ENCODE measurements at regions not wholly inside any gene's neighbourhood (a gene's known extent, or its start where the extent isn't known, plus 50 kb on each side); places are given as distances from the start of the nearest gene placed in this dataset.

DNA sequence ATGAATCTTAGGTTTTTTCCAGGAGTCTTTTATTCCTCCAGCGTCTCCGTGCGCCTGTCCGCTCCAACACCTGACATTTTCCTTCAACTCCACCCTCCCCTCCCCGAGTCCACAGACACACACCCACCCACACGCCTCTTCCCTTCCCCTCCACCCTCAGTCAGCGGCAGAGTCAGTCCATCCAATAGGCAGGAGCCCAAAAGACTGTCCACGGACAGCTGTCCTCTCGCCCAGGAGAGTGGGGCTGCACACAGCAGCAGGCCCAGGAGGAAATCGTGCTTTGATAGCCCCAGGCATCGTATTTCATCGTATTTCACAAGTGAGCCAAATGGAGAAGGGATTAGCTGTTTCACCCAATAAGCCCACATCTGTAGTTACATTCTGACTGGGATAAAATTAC lies 285.1 kb downstream of the ZEB1 start:
- Histone ChIP-seq H3K9me3 (ENCODE audit: control insufficient read depth in 2 of 2, insufficient read depth in 1 of 2, low read length in 1 of 2) (no peaks in the 10 kb centered on the region), H3K27ac (ENCODE audit: low read depth in 1 of 2, low read length in 1 of 2) (peak overlapping the region in 1 of 2 donors; percentile 64), H3K4me3 (ENCODE audit: low read length in 2 of 2) (peak overlapping the region in 1 of 2 donors; percentile 44), H3K27me3 (ENCODE audit: control insufficient read depth in 2 of 2, insufficient read depth in 1 of 2, low read length in 1 of 2) (peaks cover 0 to 4% of the 10 kb centered on the region in 2 donors), H3K36me3 (ENCODE audit: control insufficient read depth in 2 of 2, insufficient read depth in 2 of 2, low read length in 1 of 2) (no peaks in the 10 kb centered on the region), H3K4me1 (ENCODE audit: control insufficient read depth in 2 of 2, insufficient read depth in 2 of 2, low read length in 2 of 2) (peaks cover 7 to 24% of the 10 kb centered on the region in 2 donors)
- 93% methylated on average over 12 of the region's 12 CpGs for WGBS
- DNase-seq (ENCODE audit: low read depth in 6 of 9, low spot score in 9 of 9), result no peak

DNA sequence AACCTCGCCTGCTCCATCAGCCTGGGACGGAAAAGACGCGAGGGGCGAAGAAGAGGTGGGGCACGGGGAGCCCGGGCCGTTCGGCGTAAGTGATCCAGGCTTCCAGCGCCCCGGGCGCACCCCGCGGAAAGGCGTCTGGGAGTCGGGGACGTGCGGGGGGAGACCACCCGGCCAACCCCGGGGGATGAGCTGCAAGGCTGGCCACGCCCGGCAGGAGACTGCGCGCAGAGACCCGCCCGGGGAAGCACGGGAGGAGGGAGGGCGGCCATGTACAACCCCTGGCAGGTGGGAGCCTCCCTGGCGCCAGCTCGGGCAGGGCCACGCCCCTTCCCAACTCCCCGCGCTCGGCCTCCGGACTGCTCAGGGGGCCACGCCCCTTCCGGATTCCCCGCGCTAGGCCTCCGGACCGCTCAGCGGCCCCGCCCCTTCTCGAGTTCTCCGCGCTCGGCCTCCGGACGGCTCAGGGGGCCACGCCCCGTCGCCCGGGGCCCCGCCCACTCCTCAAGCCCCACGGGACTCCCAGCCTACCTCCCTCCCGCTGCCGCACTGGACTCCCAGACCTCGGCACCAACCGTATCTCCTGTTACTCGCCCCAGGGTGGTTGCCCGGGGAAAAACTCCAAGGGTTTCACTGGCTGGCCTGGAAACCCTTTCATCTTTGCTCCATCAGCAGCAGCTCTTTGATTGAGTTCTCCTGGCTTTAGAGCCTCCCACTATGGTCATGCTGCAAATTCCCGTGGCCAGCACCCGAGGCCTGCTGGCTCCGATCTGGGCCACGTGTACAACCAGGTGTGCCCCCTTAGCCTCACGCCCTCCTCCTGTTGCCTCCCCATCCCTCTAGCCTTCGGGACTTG lies 284.4 kb downstream of the ZEB1 start:
- peak; percentile 55 to 89 (median 76) for DNase-seq (ENCODE audit: low read depth in 6 of 9, low spot score in 9 of 9)
- H3K4me1 ChIP-seq (ENCODE audit: control insufficient read depth in 2 of 2, insufficient read depth in 2 of 2, low read length in 2 of 2), result peaks cover 7 to 24% of the 10 kb centered on the region in 2 donors
- peaks cover 0 to 4% of the 10 kb centered on the region in 2 donors for H3K27me3 ChIP-seq (ENCODE audit: control insufficient read depth in 2 of 2, insufficient read depth in 1 of 2, low read length in 1 of 2)
- H3K36me3 ChIP-seq (ENCODE audit: control insufficient read depth in 2 of 2, insufficient read depth in 2 of 2, low read length in 1 of 2), result no peaks in the 10 kb centered on the region
- peak overlapping the region; percentile 44 to 59 for H3K4me3 ChIP-seq (ENCODE audit: low read length in 2 of 2)
- 8% methylated on average over 68 of the region's 68 CpGs for WGBS
- no peaks in the 10 kb centered on the region for H3K9me3 ChIP-seq (ENCODE audit: control insufficient read depth in 2 of 2, insufficient read depth in 1 of 2, low read length in 1 of 2)
- peak overlapping the region; percentile 64 to 70 for H3K27ac ChIP-seq (ENCODE audit: low read depth in 1 of 2, low read length in 1 of 2)

DNA sequence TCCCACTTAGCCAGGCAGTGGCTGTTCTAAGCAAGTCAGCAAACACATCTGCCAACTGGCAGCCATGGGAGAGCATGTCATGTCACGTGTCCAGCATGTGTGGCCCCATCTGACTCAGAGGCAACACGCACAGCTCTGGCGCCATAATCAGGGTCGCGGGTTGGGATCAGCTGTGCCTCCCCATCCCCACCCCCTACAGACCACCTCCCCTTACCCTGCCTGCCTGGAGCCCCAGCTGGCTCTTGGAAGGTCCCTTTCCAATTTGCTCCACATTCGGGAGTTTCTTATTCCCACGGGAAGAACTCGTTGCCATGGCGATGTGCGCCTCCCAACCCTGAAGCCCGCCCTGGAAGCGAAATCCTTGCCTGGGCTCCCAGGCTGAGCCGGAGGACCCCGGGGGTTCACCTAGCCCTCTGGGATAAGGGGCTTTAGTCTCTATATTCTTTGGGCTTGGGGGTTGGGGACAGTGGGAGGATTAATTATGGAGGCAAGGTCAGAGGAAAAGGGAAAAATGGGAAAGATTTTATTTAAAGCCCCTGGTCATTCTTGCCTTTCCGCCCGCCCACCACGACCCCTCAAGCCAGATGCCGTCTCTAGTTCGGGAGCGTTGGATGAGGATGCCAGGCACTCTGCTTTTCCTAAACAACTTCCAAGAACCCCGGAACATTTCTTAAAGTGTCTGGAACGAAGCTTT lies 283.7 kb downstream of the ZEB1 start:
- H3K9me3 ChIP-seq (ENCODE audit: control insufficient read depth in 2 of 2, insufficient read depth in 1 of 2, low read length in 1 of 2), result no peaks in the 10 kb centered on the region
- 56% methylated on average over 22 of the region's 22 CpGs for WGBS

DNA sequence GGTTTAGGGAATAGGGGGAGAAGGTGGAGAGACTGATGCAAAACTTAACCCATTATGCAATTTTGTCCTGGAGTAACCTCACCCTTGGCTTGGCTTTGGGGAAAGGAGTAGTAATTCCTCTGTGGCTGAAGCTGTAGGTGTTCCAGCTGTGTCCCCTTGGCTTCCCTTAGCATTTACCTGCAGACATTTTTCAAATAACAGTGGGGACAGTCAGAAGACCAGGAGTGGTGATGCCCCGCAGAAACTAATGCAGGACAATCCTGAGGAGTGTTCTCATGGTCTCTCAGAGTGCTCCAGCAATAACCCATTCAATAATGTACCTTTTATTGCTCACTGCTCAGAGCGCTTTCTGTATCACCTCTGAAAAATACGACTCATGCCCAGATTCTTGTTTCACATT lies 282.1 kb downstream of the ZEB1 start:
- Histone ChIP-seq H3K27me3 (ENCODE audit: control insufficient read depth in 2 of 2, insufficient read depth in 1 of 2, low read length in 1 of 2) (peaks cover 0 to 4% of the 10 kb centered on the region in 2 donors), H3K27ac (ENCODE audit: low read depth in 1 of 2, low read length in 1 of 2) (no peak overlapping the region)
- 96% methylated on average over 3 of the region's 3 CpGs for WGBS

More for the DNA sequence above, 283.7 kb downstream of the ZEB1 start:
- Histone ChIP-seq H3K4me3 (ENCODE audit: low read length in 2 of 2) (peak overlapping the region; percentile 44 to 59), H3K27me3 (ENCODE audit: control insufficient read depth in 2 of 2, insufficient read depth in 1 of 2, low read length in 1 of 2) (peaks cover 0 to 4% of the 10 kb centered on the region in 2 donors), H3K4me1 (ENCODE audit: control insufficient read depth in 2 of 2, insufficient read depth in 2 of 2, low read length in 2 of 2) (peaks cover 7 to 24% of the 10 kb centered on the region in 2 donors), H3K36me3 (ENCODE audit: control insufficient read depth in 2 of 2, insufficient read depth in 2 of 2, low read length in 1 of 2) (no peaks in the 10 kb centered on the region), H3K27ac (ENCODE audit: low read depth in 1 of 2, low read length in 1 of 2) (peak overlapping the region; percentile 70 to 71)
- peak in 2 of 9 donors; percentile 15 to 39 for DNase-seq (ENCODE audit: low read depth in 6 of 9, low spot score in 9 of 9)

GRCh38 chr10:31599626-31600504 lies 280.8 kb downstream of the ZEB1 start:
- no peaks in the 10 kb centered on the region for H3K36me3 ChIP-seq (ENCODE audit: control insufficient read depth in 2 of 2, insufficient read depth in 2 of 2, low read length in 1 of 2)
- DNase-seq (ENCODE audit: low read depth in 6 of 9, low spot score in 9 of 9), result peak in 1 of 9 donors; percentile 20
- peaks cover 0 to 4% of the 10 kb centered on the region in 2 donors for H3K27me3 ChIP-seq (ENCODE audit: control insufficient read depth in 2 of 2, insufficient read depth in 1 of 2, low read length in 1 of 2)
- 84% methylated on average over 9 of the region's 9 CpGs for WGBS
- no peaks in the 10 kb centered on the region for H3K9me3 ChIP-seq (ENCODE audit: control insufficient read depth in 2 of 2, insufficient read depth in 1 of 2, low read length in 1 of 2)
- no peak overlapping the region for H3K27ac ChIP-seq (ENCODE audit: low read depth in 1 of 2, low read length in 1 of 2)
- H3K4me3 ChIP-seq (ENCODE audit: low read length in 2 of 2), result no peak overlapping the region
- H3K4me1 ChIP-seq (ENCODE audit: control insufficient read depth in 2 of 2, insufficient read depth in 2 of 2, low read length in 2 of 2), result peaks cover 7 to 24% of the 10 kb centered on the region in 2 donors

More for the DNA sequence above, 282.1 kb downstream of the ZEB1 start:
- Histone ChIP-seq H3K9me3 (ENCODE audit: control insufficient read depth in 2 of 2, insufficient read depth in 1 of 2, low read length in 1 of 2) (no peaks in the 10 kb centered on the region), H3K4me3 (ENCODE audit: low read length in 2 of 2) (no peak overlapping the region), H3K4me1 (ENCODE audit: control insufficient read depth in 2 of 2, insufficient read depth in 2 of 2, low read length in 2 of 2) (peaks cover 7 to 24% of the 10 kb centered on the region in 2 donors), H3K36me3 (ENCODE audit: control insufficient read depth in 2 of 2, insufficient read depth in 2 of 2, low read length in 1 of 2) (no peaks in the 10 kb centered on the region)
- DNase-seq (ENCODE audit: low read depth in 6 of 9, low spot score in 9 of 9), result no peak

DNA sequence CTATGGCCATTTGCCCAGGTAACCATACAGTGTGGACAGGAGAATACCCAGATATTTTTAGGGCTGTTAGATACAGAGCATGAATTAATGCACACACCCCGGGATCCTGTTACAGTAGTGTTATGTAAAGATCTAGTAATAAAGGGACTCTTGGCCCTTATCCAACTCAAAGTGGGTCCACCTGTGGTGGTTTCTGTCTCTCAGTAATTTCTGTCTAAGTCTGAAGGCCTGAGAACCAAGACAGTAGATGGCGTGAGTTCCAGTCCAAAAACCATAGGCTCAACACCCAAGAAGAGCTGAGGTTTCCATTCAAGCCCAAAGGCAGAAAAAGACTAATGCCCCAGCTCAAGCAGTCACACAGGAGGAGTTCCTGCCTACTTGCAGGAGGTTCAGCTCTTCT lies 277.7 kb downstream of the ZEB1 start:
- no peak overlapping the region for H3K4me3 ChIP-seq (ENCODE audit: low read length in 2 of 2)
- 99% methylated on average over 2 of the region's 2 CpGs for WGBS
- H3K4me1 ChIP-seq (ENCODE audit: control insufficient read depth in 2 of 2, insufficient read depth in 2 of 2, low read length in 2 of 2), result peaks cover 0 to 7% of the 10 kb centered on the region in 2 donors
- no peak for DNase-seq (ENCODE audit: low read depth in 6 of 9, low spot score in 9 of 9)
- no peaks in the 10 kb centered on the region for H3K36me3 ChIP-seq (ENCODE audit: control insufficient read depth in 2 of 2, insufficient read depth in 2 of 2, low read length in 1 of 2)
- no peak overlapping the region for H3K27ac ChIP-seq (ENCODE audit: low read depth in 1 of 2, low read length in 1 of 2)
- H3K9me3 ChIP-seq (ENCODE audit: control insufficient read depth in 2 of 2, insufficient read depth in 1 of 2, low read length in 1 of 2), result peaks cover 0 to 3% of the 10 kb centered on the region in 2 donors
- H3K27me3 ChIP-seq (ENCODE audit: control insufficient read depth in 2 of 2, insufficient read depth in 1 of 2, low read length in 1 of 2), result no peaks in the 10 kb centered on the region

- DNase-seq (ENCODE audit: low read depth in 6 of 9, low spot score in 9 of 9), result no peak
- WGBS, result 62% methylated on average over 3 of the region's 3 CpGs
- Histone ChIP-seq H3K27me3 (ENCODE audit: control insufficient read depth in 2 of 2, insufficient read depth in 1 of 2, low read length in 1 of 2) (no peaks in the 10 kb centered on the region), H3K9me3 (ENCODE audit: control insufficient read depth in 2 of 2, insufficient read depth in 1 of 2, low read length in 1 of 2) (peaks cover 0 to 3% of the 10 kb centered on the region in 2 donors), H3K36me3 (ENCODE audit: control insufficient read depth in 2 of 2, insufficient read depth in 2 of 2, low read length in 1 of 2) (no peaks in the 10 kb centered on the region), H3K4me1 (ENCODE audit: control insufficient read depth in 2 of 2, insufficient read depth in 2 of 2, low read length in 2 of 2) (peaks cover 0 to 7% of the 10 kb centered on the region in 2 donors), H3K27ac (ENCODE audit: low read depth in 1 of 2, low read length in 1 of 2) (no peak overlapping the region), H3K4me3 (ENCODE audit: low read length in 2 of 2) (no peak overlapping the region)
These were observed 277.0 kb downstream of the ZEB1 start for GRCh38 chr10:31595992-31596391.

GRCh38 chr10:31594347-31594873 lies 275.4 kb downstream of the ZEB1 start:
- Histone ChIP-seq H3K9me3 (ENCODE audit: control insufficient read depth in 2 of 2, insufficient read depth in 1 of 2, low read length in 1 of 2) (peaks cover 0 to 3% of the 10 kb centered on the region in 2 donors), H3K27me3 (ENCODE audit: control insufficient read depth in 2 of 2, insufficient read depth in 1 of 2, low read length in 1 of 2) (no peaks in the 10 kb centered on the region), H3K36me3 (ENCODE audit: control insufficient read depth in 2 of 2, insufficient read depth in 2 of 2, low read length in 1 of 2) (no peaks in the 10 kb centered on the region), H3K4me3 (ENCODE audit: low read length in 2 of 2) (no peak overlapping the region), H3K27ac (ENCODE audit: low read depth in 1 of 2, low read length in 1 of 2) (no peak overlapping the region), H3K4me1 (ENCODE audit: control insufficient read depth in 2 of 2, insufficient read depth in 2 of 2, low read length in 2 of 2) (no peaks in the 10 kb centered on the region)
- DNase-seq (ENCODE audit: low read depth in 6 of 9, low spot score in 9 of 9), result no peak
- WGBS, result 96% methylated on average over 1 of the region's 1 CpG

All from thymus (tissue), 11 donors.